ENCODE measurements at regions not wholly inside any gene's neighbourhood (a gene's known extent, or its start where the extent isn't known, plus 50 kb on each side); places are given as distances from the start of the nearest gene placed in this dataset.

- DNase-seq = no peak
Measured at GRCh38 chr15:94769089-94769488, 537.7 kb downstream of the MCTP2 start.

- DNase-seq = no peak
Measured at GRCh38 chr15:94770199-94770598, 538.8 kb downstream of the MCTP2 start.

- no peak for DNase-seq
Measured at GRCh38 chr15:94777037-94777436, 545.7 kb downstream of the MCTP2 start.

- DNase-seq = no peak
Measured at GRCh38 chr15:94778840-94779239, 547.5 kb downstream of the MCTP2 start.

GRCh38 chr15:94780166-94780565, 548.8 kb downstream of the MCTP2 start:
- DNase-seq = no peak

GRCh38 chr15:94785091-94785490, 553.7 kb downstream of the MCTP2 start:
- no peak for DNase-seq

GRCh38 chr15:94791008-94791407, 559.6 kb downstream of the MCTP2 start:
- DNase-seq = no peak

- no peak for DNase-seq
Measured at GRCh38 chr15:94791510-94791909, 560.1 kb downstream of the MCTP2 start.

- DNase-seq = no peak
Measured at GRCh38 chr15:94792196-94792595, 560.8 kb downstream of the MCTP2 start.

GRCh38 chr15:94793207-94793606, 561.8 kb downstream of the MCTP2 start:
- no peak for DNase-seq

- DNase-seq = no peak
Measured at GRCh38 chr15:94793641-94794040, 562.3 kb downstream of the MCTP2 start.

GRCh38 chr15:94804613-94805012, 573.3 kb downstream of the MCTP2 start:
- DNase-seq = no peak

GRCh38 chr15:94815110-94815731, 583.9 kb downstream of the MCTP2 start:
- DNase-seq = no peak

- no peak for DNase-seq
Measured at GRCh38 chr15:94815914-94816313, 584.6 kb downstream of the MCTP2 start.

- no peak for DNase-seq
Measured at GRCh38 chr15:94829887-94830884, 598.8 kb downstream of the MCTP2 start.

GRCh38 chr15:94834000-94834399, 602.6 kb downstream of the MCTP2 start:
- no peak for DNase-seq

- DNase-seq = no peak
Measured at GRCh38 chr15:94834494-94834893, 603.1 kb downstream of the MCTP2 start.

- no peak for DNase-seq
Measured at GRCh38 chr15:94838281-94838680, 606.9 kb downstream of the MCTP2 start.

- DNase-seq = no peak
Measured at GRCh38 chr15:94840794-94841783, 609.7 kb downstream of the MCTP2 start.

GRCh38 chr15:94843060-94843459, 611.7 kb downstream of the MCTP2 start:
- no peak for DNase-seq

- DNase-seq = no peak
Measured at GRCh38 chr15:94844198-94844537, 612.8 kb downstream of the MCTP2 start.

GRCh38 chr15:94844538-94845389, 613.4 kb downstream of the MCTP2 start:
- no peak for DNase-seq
